Tibial artery (tissue), 4 donors: ENCODE measurements at regions not wholly inside any gene's neighbourhood (a gene's known extent, or its start where the extent isn't known, plus 50 kb on each side); places are given as distances from the start of the nearest gene placed in this dataset.

Experiments used
- DNase-seq, 2 donors: peaks; one replicate each; pipeline ENCODE4 v3.0.0-alpha.2; 2019
- H3K27ac ChIP-seq, 2 donors: fragments of 200-600 bp; sonication (generic) in 1 of 2; 1 replicate in 1 of 2; 2 replicates in 1 of 2; pipeline ENCODE4 v1.5.1; 2018 to 2019; ENCODE audit warnings: mild to moderate bottlenecking in 1 of 2
- H3K27me3 ChIP-seq, 2 donors: fragments of 200-600 bp; sonication (generic) in 1 of 2; one replicate each; pipeline versions ENCODE4 v1.5.1 to v1.6.0; 2016 to 2019
- H3K36me3 ChIP-seq, 3 donors: fragments of 200-600 bp; sonication (generic) in 2 of 3; one replicate each; pipeline ENCODE4 v1.5.1; 2016 to 2019; ENCODE audit warnings: mild to moderate bottlenecking in 2 of 3
- H3K4me1 ChIP-seq, 4 donors: fragments of 200-600 bp; sonication (generic) in 2 of 4; 1 replicate in 3 of 4; 2 replicates in 1 of 4; pipeline ENCODE4 v1.5.1; 2016 to 2019
- H3K4me3 ChIP-seq, 2 donors: fragments of 200-600 bp; sonication (generic) in 1 of 2; 1 replicate in 1 of 2; 2 replicates in 1 of 2; pipeline ENCODE4 v1.5.1; 2018 to 2019; ENCODE audit warnings: mild to moderate bottlenecking in 2 of 2
- H3K9me3 ChIP-seq, 3 donors: fragments of 200-600 bp; sonication (generic) in 1 of 3; one replicate each; pipeline ENCODE4 v1.5.1; 2016 to 2019
- CTCF ChIP-seq, 2 experiments: fragments of 200-600 bp in 1 of 2; fragments of 450-650 bp in 1 of 2; IDR thresholded peaks; one replicate each; pipeline ENCODE4 v1.5.1; 2017 to 2019; ENCODE audit warnings: antibody characterized with exemption in 2 of 2, mild to moderate bottlenecking in 1 of 2, moderate library complexity in 1 of 2
- intact Hi-C: fragments of 100-400 bp; cut with DNase I; formaldehyde crosslinking; loops from one replicate; pipeline ENCODE4 v1.15.0; 2023; ENCODE audit warnings: low total_unique reads

GRCh38 chr4:28973587-28974350, 1746.4 kb upstream of the PCDH7 start:
- H3K36me3 ChIP-seq = no peaks in the 10 kb centered on the region
- intact Hi-C loops = no loop called here
- no peak for DNase-seq
- no peak overlapping the region for H3K27ac ChIP-seq
- H3K9me3 ChIP-seq = no peaks in the 10 kb centered on the region
- no peaks in the 10 kb centered on the region for H3K27me3 ChIP-seq
- H3K4me1 ChIP-seq = no peaks in the 10 kb centered on the region
- H3K4me3 ChIP-seq = no peak overlapping the region
- TF ChIP-seq CTCF (IDR thresholded peaks at IDR 0.05) = no peak

GRCh38 chr4:28976369-28976768, 1743.8 kb upstream of the PCDH7 start:
- Histone ChIP-seq H3K36me3 (no peaks in the 10 kb centered on the region), H3K4me3 (no peak overlapping the region), H3K9me3 (no peaks in the 10 kb centered on the region), H3K27ac (no peak overlapping the region), H3K27me3 (no peaks in the 10 kb centered on the region), H3K4me1 (no peaks in the 10 kb centered on the region)
- TF ChIP-seq CTCF (IDR thresholded peaks at IDR 0.05) = no peak
- DNase-seq = no peak
- intact Hi-C loops = no loop called here

GRCh38 chr4:29002151-29002550, 1718.0 kb upstream of the PCDH7 start:
- TF ChIP-seq CTCF (IDR thresholded peaks at IDR 0.05) = no peak
- no peaks in the 10 kb centered on the region for H3K36me3 ChIP-seq
- peaks cover 0 to 16% (median 0%) of the 10 kb centered on the region in 3 donors for H3K9me3 ChIP-seq
- no peaks in the 10 kb centered on the region for H3K27me3 ChIP-seq
- no peak overlapping the region for H3K27ac ChIP-seq
- intact Hi-C loops = no loop called here
- H3K4me1 ChIP-seq = no peaks in the 10 kb centered on the region
- no peak overlapping the region for H3K4me3 ChIP-seq
- DNase-seq = no peak

- intact Hi-C loops = no loop called here
- no peak for DNase-seq
Observed at GRCh38 chr4:29005838-29006237, 1714.3 kb upstream of the PCDH7 start.

GRCh38 chr4:29009908-29010307, 1710.3 kb upstream of the PCDH7 start:
- Histone ChIP-seq H3K9me3 (no peaks in the 10 kb centered on the region), H3K4me1 (no peaks in the 10 kb centered on the region), H3K27me3 (no peaks in the 10 kb centered on the region), H3K4me3 (no peak overlapping the region), H3K36me3 (no peaks in the 10 kb centered on the region), H3K27ac (no peak overlapping the region)
- intact Hi-C loops = no loop called here
- TF ChIP-seq CTCF (IDR thresholded peaks at IDR 0.05) = no peak
- DNase-seq = no peak

More at GRCh38 chr4:29005838-29006237, 1714.3 kb upstream of the PCDH7 start:
- Histone ChIP-seq H3K4me3 (no peak overlapping the region), H3K4me1 (no peaks in the 10 kb centered on the region), H3K27me3 (no peaks in the 10 kb centered on the region), H3K9me3 (no peaks in the 10 kb centered on the region), H3K36me3 (no peaks in the 10 kb centered on the region), H3K27ac (no peak overlapping the region)
- TF ChIP-seq CTCF (IDR thresholded peaks at IDR 0.05) = no peak
